ENCODE measurements at regions not wholly inside any gene's neighbourhood (a gene's known extent, or its start where the extent isn't known, plus 50 kb on each side); places are given as distances from the start of the nearest gene placed in this dataset.

DNA sequence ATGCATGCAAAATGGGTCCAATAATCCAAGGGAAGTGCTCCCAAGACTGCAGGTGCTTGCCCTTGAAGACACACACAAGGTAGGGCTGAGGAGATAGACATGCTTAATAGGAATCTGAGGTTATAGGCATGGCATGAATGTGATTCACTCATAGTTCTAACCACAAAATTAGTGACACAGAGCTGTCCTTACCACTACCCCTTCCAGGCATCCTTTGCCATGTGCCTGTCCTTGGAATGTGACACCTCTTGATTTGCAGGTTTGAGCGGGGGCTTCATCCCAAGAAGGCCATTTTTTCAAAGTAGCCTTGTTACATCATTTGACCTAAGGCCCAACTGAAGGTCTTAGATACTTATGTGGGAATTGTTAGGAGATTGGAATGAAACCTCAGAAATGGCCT, 112.5 kb downstream of the CCNG2 start:
- TF ChIP-seq, protein P1, sequence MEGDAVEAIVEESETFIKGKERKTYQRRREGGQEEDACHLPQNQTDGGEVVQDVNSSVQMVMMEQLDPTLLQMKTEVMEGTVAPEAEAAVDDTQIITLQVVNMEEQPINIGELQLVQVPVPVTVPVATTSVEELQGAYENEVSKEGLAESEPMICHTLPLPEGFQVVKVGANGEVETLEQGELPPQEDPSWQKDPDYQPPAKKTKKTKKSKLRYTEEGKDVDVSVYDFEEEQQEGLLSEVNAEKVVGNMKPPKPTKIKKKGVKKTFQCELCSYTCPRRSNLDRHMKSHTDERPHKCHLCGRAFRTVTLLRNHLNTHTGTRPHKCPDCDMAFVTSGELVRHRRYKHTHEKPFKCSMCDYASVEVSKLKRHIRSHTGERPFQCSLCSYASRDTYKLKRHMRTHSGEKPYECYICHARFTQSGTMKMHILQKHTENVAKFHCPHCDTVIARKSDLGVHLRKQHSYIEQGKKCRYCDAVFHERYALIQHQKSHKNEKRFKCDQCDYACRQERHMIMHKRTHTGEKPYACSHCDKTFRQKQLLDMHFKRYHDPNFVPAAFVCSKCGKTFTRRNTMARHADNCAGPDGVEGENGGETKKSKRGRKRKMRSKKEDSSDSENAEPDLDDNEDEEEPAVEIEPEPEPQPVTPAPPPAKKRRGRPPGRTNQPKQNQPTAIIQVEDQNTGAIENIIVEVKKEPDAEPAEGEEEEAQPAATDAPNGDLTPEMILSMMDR (IDR thresholded peaks at IDR 0.05; ENCODE audit: insufficient read depth, low read length, poor library complexity, severe bottlenecking), result no peak
- TF ChIP-seq EZH2phosphoT487 (conservative IDR thresholded peaks at IDR 0.05; ENCODE audit: low read length), result no peak
